ENCODE measurements at regions not wholly inside any gene's neighbourhood (a gene's known extent, or its start where the extent isn't known, plus 50 kb on each side); places are given as distances from the start of the nearest gene placed in this dataset.

GRCh38 chr20:59547596-59547995, 56.7 kb upstream of the PHACTR3 start:
- Histone ChIP-seq H3K4me1 (no peaks in the 10 kb centered on the region), H3K4me3 (no peak overlapping the region), H3K9me3 (no peaks in the 10 kb centered on the region), H3K36me3 (ENCODE audit: low read depth, missing control alignments) (no peaks in the 10 kb centered on the region), H3K27me3 (no peaks in the 10 kb centered on the region), H3K27ac (no peak overlapping the region)
- intact Hi-C loops (cut with DNase I; ENCODE audit: low total_unique reads) = no loop called here
- DNase-seq = no peak
- WGBS, 2 donors = 81 to 93% methylated on average over 3 to 8 of the region's 8 CpGs
- TF ChIP-seq POLR2A (IDR thresholded peaks at IDR 0.05) (no peak), CTCF (IDR thresholded peaks at IDR 0.05) (no peak)

Small RNA genes in the stretch of these regions (small RNA-seq; reads per million reads assigned to genes)
- gene PIEZO1P1 = 0 reads per million in 2 donors

Measured in testis (tissue), 2 donors.